EL (cell line): ENCODE measurements at regions not wholly inside any gene's neighbourhood (a gene's known extent, or its start where the extent isn't known, plus 50 kb on each side); places are given as distances from the start of the nearest gene placed in this dataset.

Experiments used
- DNase-seq: peaks from one replicate; pipeline ENCODE4 v3.0.0-alpha.2; 2016

- no peak for DNase-seq
These were observed 125.2 kb upstream of the RAP2B start for GRCh38 chr3:153036846-153037245.

- DNase-seq = no peak
These were observed 123.7 kb upstream of the RAP2B start for GRCh38 chr3:153038367-153038766.

GRCh38 chr3:153038779-153039178 lies 123.2 kb upstream of the RAP2B start:
- DNase-seq = no peak

GRCh38 chr3:153041181-153041580 lies 120.8 kb upstream of the RAP2B start:
- DNase-seq = no peak

- no peak for DNase-seq
These were observed 119.9 kb upstream of the RAP2B start for GRCh38 chr3:153042088-153042487.

GRCh38 chr3:153043729-153044328 lies 118.2 kb upstream of the RAP2B start:
- peak; percentile 60 for DNase-seq

- DNase-seq = no peak
These were observed 116.9 kb upstream of the RAP2B start for GRCh38 chr3:153045150-153045549.

GRCh38 chr3:153050978-153051377 lies 111.0 kb upstream of the RAP2B start:
- DNase-seq = no peak

GRCh38 chr3:153051427-153052095 lies 110.5 kb upstream of the RAP2B start:
- DNase-seq = peak; percentile 82

- DNase-seq = peak; percentile 84
These were observed 109.9 kb upstream of the RAP2B start for GRCh38 chr3:153052096-153052460.

- DNase-seq = no peak
These were observed 106.8 kb upstream of the RAP2B start for GRCh38 chr3:153055217-153055616.

- DNase-seq = no peak
These were observed 106.2 kb upstream of the RAP2B start for GRCh38 chr3:153055779-153056178.

GRCh38 chr3:153058031-153058688 lies 103.9 kb upstream of the RAP2B start:
- DNase-seq = peak; percentile 73

- no peak for DNase-seq
These were observed 101.7 kb upstream of the RAP2B start for GRCh38 chr3:153060346-153060745.

GRCh38 chr3:153061938-153062528 lies 100.0 kb upstream of the RAP2B start:
- no peak for DNase-seq

GRCh38 chr3:153063337-153063736 lies 98.7 kb upstream of the RAP2B start:
- no peak for DNase-seq

GRCh38 chr3:153066983-153067382 lies 95.0 kb upstream of the RAP2B start:
- no peak for DNase-seq

- peak; percentile 63 for DNase-seq
These were observed 92.2 kb upstream of the RAP2B start for GRCh38 chr3:153069598-153070510.

GRCh38 chr3:153070511-153070868 lies 91.5 kb upstream of the RAP2B start:
- no peak for DNase-seq

GRCh38 chr3:153072382-153072781 lies 89.6 kb upstream of the RAP2B start:
- no peak for DNase-seq

GRCh38 chr3:153072856-153073255 lies 89.2 kb upstream of the RAP2B start:
- DNase-seq = no peak

GRCh38 chr3:153073636-153074035 lies 88.4 kb upstream of the RAP2B start:
- DNase-seq = no peak

- DNase-seq = no peak
These were observed 83.2 kb upstream of the RAP2B start for GRCh38 chr3:153078826-153079225.
